ENCODE measurements at regions not wholly inside any gene's neighbourhood (a gene's known extent, or its start where the extent isn't known, plus 50 kb on each side); places are given as distances from the start of the nearest gene placed in this dataset.

GRCh38 chr5:3825531-3826451, 230.2 kb downstream of the IRX1 start:
- no peak for TF ChIP-seq GATA2 (IDR thresholded peaks at IDR 0.05; ENCODE audit: low read depth, low read length)
- TF ChIP-seq GATA3 (IDR thresholded peaks at IDR 0.05; ENCODE audit: low read depth, low read length) = no peak
